ENCODE measurements at regions not wholly inside any gene's neighbourhood (a gene's known extent, or its start where the extent isn't known, plus 50 kb on each side); places are given as distances from the start of the nearest gene placed in this dataset.
"Not testable (repeated sequence)": the region's sequence is repeated elsewhere in the genome, so short reads cannot be mapped to it uniquely, and the experiment has no call there.

DNA sequence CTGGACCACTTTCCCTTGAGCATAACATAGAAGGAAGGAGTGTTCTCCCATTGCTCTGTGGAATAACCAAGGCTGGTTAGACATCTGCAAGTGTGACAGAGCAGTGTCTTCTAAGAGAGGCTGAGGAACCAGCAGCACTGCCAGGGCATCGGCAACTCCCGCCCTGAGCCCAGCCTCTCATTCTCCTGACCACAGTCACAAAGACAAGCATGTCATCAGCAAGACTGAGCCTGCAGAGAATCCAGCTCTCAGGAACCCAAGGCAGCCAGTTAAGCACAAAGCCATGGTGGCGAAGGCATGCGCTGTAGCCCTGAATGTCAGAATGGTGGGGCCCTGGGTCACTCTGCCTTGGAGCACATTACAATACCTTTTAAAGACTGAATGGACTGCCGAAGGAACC lies 253.9 kb downstream of the AGTPBP1 start:
- DNase-seq (ENCODE audit: low read depth, low spot score): no peak
- in situ Hi-C loops (cut with HindIII; ENCODE audit: low pct_unique_long_range_greater_than_20kb, low sequenced_read_pairs): no loop called here

DNA sequence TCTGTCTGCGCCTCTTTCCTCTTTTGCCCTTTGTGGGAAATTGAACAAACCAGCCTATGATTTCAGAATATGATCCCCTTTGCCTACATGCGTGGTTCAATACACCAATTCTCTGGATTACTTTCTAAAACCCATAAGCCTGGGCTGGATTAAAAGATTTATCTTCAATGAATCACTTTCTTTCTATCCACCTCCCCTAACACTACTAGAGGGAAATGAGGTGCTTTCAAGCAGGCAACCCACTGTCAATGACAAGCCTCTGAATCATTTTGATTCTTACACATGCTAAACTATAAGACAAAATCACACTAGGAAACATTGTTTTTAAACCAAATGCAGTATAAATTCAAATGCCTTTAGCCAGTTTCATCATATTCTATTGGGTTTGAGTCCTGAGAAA lies 257.5 kb downstream of the AGTPBP1 start:
- no peak for DNase-seq (ENCODE audit: low read depth, low spot score)
- in situ Hi-C loops (cut with HindIII; ENCODE audit: low pct_unique_long_range_greater_than_20kb, low sequenced_read_pairs): no loop called here

DNA sequence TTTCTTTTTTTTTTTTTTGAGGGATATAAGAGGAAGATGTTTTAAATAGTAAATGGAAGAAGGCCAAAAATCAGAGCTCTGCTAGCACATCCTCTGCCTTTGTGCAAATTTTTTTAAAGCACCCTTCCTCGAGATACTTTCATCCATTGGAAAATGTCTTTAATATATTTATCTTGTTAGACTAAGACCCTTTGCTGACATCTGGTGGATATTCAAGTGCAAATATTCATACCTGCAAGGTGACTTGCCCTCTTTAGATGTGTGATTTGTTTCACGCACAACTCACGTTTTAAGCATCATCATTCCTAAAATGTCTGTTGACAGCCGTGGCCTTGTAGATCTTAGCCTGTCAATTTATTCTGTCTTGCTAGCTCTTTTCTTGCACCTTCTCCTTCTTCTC lies 258.5 kb downstream of the AGTPBP1 start:
- in situ Hi-C loops (cut with HindIII; ENCODE audit: low pct_unique_long_range_greater_than_20kb, low sequenced_read_pairs): no loop called here
- DNase-seq (ENCODE audit: low read depth, low spot score): no peak

DNA sequence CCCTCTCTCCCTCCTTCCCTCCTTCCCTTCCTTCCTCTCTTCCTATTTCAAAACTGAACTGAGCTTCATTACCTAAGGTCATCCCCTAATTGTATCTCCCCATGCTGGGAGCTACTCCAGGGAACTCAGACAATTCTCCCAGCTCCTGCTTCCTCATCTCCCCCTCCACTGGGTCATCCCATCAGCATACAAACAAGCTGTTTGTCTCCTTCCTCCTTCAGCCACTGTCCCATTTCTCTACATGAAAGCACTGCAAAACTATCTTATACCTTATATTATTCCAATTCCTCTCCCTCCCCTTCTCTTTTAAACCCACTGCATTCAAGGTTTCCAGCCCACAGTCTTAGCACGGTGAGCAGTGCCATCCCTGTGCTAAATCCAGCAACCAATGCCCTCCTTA lies 262.4 kb downstream of the AGTPBP1 start:
- no peak for DNase-seq (ENCODE audit: low read depth, low spot score)
- in situ Hi-C loops (cut with HindIII; ENCODE audit: low pct_unique_long_range_greater_than_20kb, low sequenced_read_pairs): no loop called here

DNA sequence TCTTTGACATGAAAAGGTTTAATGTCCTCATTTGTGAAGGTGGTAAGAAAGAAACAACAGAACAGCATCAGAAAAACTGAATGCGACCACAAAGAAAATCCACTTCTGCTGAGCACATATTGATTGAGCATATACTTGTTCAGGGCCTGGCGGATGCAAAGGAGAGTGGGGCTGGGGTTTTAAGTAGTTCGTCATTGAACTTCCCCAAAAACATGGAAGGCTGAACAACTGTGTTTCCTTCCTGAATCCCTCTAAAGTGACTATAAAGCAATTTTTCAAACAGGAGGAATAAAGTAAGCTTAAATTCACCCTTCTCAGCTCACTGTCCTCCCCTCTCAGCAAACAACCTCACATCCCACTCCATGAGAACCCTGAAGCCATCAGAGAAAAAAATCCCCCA lies 262.9 kb downstream of the AGTPBP1 start:
- in situ Hi-C loops (cut with HindIII; ENCODE audit: low pct_unique_long_range_greater_than_20kb, low sequenced_read_pairs): no loop called here

DNA sequence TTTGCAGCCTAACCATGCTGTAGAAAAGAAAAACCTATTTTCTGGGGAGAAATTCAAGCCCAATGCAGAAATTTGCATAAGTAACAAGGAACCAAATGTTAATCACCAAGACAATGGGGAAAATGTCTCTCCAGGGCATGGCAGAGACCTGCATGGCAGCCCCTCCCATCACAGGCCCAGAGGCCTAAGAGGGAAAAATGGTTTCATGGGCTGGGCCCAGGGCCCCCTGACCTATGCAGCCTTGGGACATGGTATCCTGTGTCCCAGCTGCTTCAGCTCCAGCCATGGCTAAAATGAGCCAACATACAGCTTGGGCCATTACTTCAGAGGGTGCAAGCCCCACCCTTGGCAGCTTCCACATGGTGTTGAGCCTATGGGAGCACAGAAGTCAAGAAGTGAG lies 266.9 kb downstream of the AGTPBP1 start:
- in situ Hi-C loops (cut with HindIII; ENCODE audit: low pct_unique_long_range_greater_than_20kb, low sequenced_read_pairs); DNase-seq (ENCODE audit: low read depth, low spot score): not testable (repeated sequence)

More for the DNA sequence above, 262.9 kb downstream of the AGTPBP1 start:
- DNase-seq (ENCODE audit: low read depth, low spot score): no peak

DNA sequence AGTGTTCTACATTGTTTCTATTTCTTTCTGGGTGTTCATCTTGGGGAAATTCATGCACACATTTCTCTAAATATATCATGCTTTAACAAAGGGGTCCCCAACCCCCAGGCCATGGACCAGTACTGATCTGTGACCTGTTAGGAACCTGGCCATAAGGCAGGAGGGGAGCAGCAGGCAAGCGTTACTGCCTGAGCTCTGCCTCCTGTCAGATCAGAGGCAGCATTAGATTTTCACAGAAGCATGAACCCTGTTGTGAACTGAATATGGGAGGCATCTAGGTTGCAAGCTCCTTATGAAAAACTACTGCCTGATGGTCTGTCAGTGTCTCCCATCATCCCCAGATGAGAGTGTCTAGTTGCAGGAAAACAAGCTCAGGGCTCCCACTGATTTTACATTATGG lies 270.0 kb downstream of the AGTPBP1 start:
- no peak for DNase-seq (ENCODE audit: low read depth, low spot score)
- in situ Hi-C loops (cut with HindIII; ENCODE audit: low pct_unique_long_range_greater_than_20kb, low sequenced_read_pairs): no loop called here

DNA sequence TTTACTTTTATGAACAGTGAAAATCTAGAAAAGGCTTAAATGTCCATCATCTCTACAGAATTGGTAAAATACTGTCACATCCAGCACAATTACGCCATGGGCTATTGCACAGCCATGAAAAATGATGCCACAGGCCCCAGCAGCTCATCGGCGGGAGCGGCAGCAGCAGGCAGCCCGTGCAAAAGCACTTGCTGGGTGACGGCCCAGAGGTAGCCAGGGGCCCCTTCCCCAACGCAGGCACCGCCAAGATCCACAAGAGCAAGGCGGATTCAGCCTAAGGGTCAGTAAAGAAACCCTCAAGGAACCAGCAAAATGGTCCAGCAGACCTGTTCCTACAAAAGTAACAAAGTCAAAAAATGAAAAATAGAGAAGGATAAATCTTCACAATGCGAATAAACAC lies 272.7 kb downstream of the AGTPBP1 start:
- DNase-seq (ENCODE audit: low read depth, low spot score): no peak
- in situ Hi-C loops (cut with HindIII; ENCODE audit: low pct_unique_long_range_greater_than_20kb, low sequenced_read_pairs): no loop called here

DNA sequence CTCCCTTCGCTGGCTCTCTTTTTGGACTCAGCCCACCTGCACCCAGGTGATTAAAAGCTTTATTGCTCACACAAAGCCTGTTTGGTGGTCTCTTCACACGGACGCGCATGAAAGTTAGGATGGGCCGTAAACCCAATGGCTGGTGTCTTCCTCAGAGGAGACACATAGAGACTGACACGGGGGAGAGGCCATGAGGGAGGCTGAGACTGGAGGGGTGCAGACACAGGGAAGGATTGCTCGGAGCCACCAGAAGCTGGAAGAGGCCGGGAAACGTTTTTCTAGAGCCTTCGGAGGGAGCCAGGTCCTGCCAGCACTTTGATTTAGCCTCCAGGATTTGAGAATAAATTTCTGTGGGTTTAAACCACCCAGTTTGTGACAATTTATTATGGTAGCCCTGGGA lies 274.9 kb downstream of the AGTPBP1 start:
- in situ Hi-C loops (cut with HindIII; ENCODE audit: low pct_unique_long_range_greater_than_20kb, low sequenced_read_pairs): no loop called here
- DNase-seq (ENCODE audit: low read depth, low spot score): no peak

DNA sequence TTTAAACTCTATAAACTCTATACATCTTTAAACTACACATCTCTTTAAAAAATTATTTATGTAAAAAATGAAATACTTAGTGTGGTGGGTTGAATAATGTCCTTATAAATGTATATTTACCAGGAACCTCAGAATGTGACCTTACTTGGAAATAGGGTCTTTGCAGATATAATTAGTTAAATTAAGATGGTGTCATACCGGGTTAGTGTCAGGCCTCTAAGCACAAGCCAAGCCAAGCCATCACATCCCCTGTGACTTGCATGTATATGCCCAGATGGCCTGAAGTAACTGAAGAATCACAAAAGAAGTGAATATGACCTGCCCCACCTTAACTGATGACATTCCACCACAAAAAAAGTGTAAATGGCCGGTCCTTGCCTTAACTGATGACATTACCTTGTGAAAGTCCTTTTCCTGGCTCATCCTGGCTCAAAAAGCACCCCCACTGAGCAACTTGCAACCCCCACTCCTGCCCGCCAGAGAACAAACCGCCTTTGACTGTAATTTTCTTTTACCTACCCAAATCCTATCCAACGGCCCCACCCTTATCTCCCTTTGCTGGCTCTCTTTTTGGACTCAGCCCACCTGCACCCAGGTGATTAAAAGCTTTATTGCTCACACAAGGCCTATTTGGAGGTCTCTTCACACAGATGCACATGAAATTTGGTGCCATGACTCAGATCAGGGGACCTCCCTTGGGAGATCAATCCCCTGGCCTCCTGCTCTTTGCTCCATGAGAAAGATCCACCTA lies 283.5 kb downstream of the AGTPBP1 start:
- DNase-seq (ENCODE audit: low read depth, low spot score); in situ Hi-C loops (cut with HindIII; ENCODE audit: low pct_unique_long_range_greater_than_20kb, low sequenced_read_pairs): not testable (repeated sequence)

DNA sequence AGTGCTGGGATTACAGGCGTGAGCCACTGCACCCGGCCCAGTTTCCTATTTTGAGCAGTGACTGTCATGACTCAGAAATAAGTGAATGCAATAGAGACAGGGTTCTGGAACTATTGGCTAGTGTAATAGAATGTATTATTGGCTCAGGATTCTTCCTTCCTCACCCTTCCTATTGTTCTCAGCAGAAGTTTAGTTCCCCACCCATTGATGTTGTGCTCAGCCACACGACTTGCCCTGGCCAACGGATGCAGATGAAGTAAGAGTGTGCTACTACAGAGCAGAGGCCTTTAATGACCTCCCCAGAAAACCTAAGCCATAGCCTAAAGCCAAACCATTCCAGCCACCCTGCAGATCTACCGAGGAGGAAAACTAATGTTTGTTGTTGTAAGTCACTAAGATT lies 287.9 kb downstream of the AGTPBP1 start:
- in situ Hi-C loops (cut with HindIII; ENCODE audit: low pct_unique_long_range_greater_than_20kb, low sequenced_read_pairs): no loop called here
- no peak for DNase-seq (ENCODE audit: low read depth, low spot score)

DNA sequence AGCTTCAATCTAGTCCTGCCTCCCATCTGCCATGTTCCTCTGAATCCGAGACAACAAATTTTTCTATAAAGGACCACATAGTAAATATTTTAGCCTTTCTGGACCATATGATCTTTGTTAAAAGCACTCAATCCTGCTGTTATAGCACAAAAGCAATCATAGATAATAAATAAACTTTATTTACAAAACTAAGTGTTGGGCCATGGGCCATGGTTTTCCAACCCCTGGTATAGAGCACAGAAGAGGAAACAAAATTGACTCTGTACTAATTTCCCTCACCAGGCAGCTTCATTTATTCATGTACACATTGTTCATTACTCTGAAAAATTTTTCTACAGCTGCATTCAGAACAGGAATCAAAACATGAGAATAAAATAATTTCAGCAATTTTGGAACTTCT lies 288.9 kb downstream of the AGTPBP1 start:
- in situ Hi-C loops (cut with HindIII; ENCODE audit: low pct_unique_long_range_greater_than_20kb, low sequenced_read_pairs): no loop called here
- DNase-seq (ENCODE audit: low read depth, low spot score): no peak

DNA sequence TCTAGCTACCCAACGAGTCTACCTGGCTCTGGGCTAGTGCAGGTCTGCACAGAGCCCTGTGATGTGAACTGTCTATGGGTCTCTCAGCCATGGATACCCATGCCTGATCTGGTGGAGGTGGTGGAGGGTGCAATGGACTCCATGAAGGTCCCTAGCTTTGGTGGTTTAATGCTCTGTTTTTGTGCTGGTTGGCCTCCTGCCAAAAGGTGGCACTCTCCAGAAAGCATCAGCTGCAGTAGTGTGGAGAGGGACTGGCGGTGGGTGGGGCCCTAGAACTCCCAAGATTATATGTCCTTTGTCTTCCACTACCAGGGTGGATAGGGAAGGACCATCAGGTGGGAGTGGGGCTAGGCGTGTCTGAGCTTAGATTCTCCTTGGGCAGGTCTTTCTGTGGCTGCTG lies 290.1 kb downstream of the AGTPBP1 start:
- DNase-seq (ENCODE audit: low read depth, low spot score): no peak
- in situ Hi-C loops (cut with HindIII; ENCODE audit: low pct_unique_long_range_greater_than_20kb, low sequenced_read_pairs): no loop called here

DNA sequence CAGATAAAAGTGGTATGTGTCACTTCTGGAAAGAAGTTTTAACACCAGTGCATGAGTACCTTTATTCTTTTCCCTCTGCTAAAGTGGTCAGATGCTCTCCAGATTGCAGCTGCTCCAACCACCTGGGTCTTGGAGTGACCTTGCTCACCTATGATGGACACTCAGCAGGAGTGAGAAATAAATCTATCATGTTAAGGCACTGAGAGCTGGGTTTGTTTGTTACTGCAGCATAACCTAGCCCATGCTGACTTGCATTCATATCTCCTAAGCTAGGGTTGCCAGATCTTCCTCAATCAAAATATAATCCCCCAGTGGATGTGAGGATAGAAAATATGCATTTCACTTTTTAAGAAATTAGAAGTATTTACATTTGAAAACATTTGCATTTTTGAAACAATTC lies 295.9 kb downstream of the AGTPBP1 start:
- in situ Hi-C loops (cut with HindIII; ENCODE audit: low pct_unique_long_range_greater_than_20kb, low sequenced_read_pairs): no loop called here
- no peak for DNase-seq (ENCODE audit: low read depth, low spot score)

DNA sequence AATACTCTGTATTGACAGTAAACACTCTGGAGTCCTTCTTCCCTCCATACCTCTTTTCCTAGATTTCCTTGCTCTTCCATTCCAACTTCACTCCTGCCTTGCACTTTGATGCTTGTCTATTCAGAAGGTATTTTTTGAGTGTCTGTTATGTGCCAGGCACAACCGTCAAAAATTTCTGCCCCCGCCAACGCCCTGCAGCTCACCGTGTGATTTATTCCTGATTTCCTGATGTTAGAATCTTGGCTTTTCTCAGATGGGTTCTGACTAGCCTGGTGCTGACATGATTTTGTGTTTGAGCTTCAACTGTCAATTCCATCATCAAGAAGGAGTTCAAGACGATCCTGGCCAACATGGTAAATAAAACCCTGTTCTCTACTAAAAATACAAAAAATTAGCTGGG lies 297.5 kb downstream of the AGTPBP1 start:
- in situ Hi-C loops (cut with HindIII; ENCODE audit: low pct_unique_long_range_greater_than_20kb, low sequenced_read_pairs): no loop called here

DNA sequence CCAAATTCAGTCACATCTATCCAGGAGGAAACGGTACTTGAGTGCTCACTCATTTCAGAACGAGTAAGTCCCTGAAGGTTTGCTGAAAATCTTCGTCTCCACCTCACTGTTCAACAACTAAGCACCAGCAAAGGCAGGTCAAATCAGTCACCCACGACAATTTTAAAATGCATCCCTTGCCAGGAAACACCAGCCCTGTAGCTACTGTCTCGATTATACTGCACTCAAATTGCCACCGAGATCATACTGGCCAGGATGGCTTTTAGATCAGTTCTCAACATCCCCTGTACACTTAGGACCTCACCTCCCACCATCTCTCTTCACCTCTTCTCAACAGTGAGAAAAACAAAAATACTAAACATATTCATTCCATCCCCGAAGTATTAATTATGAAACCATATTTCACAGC lies 298.6 kb downstream of the AGTPBP1 start:
- in situ Hi-C loops (cut with HindIII; ENCODE audit: low pct_unique_long_range_greater_than_20kb, low sequenced_read_pairs): no loop called here

More for the DNA sequence above, 297.5 kb downstream of the AGTPBP1 start:
- no peak for DNase-seq (ENCODE audit: low read depth, low spot score)

DNA sequence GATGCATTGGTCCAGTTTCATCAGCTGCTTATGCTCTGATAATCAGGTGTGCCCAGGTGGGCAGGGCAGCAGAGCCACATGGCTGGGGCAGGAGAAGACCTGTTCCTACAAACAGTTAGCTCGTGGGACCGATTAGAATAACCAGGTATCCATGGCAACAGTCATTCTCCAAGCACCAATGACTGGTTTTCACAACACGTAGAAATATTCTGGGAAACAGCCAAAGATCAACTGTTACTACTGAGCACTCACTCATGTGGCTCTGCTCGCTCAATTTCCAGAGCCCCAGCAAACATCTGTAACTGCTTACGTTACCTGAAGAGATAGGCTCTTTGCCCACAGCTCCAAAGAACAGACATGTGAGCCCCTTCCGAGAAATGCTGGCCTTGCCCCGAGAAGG lies 302.0 kb downstream of the AGTPBP1 start:
- in situ Hi-C loops (cut with HindIII; ENCODE audit: low pct_unique_long_range_greater_than_20kb, low sequenced_read_pairs): no loop called here
- no peak for DNase-seq (ENCODE audit: low read depth, low spot score)

More for the DNA sequence above, 298.6 kb downstream of the AGTPBP1 start:
- DNase-seq (ENCODE audit: low read depth, low spot score): no peak

DNA sequence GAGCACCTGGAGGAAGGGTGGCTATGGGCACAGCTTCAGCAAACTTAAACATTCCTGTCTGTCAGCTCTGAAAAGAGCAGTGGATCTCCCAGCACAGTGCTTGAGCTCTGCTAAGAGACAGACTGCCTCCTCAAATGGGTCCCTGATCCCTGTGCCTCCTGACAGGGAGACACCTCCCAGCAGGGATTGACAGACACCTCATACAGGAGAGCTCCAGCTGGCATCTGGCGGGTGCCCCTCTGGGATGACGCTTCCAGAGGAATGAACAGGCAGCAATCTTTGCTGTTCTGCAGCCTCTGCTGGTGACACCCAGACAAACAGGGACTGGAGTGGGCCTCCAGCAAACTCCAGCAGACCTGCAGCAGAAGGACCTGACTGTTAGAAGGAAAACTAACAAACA lies 307.8 kb downstream of the AGTPBP1 start:
- in situ Hi-C loops (cut with HindIII; ENCODE audit: low pct_unique_long_range_greater_than_20kb, low sequenced_read_pairs); DNase-seq (ENCODE audit: low read depth, low spot score): not testable (repeated sequence)

DNA sequence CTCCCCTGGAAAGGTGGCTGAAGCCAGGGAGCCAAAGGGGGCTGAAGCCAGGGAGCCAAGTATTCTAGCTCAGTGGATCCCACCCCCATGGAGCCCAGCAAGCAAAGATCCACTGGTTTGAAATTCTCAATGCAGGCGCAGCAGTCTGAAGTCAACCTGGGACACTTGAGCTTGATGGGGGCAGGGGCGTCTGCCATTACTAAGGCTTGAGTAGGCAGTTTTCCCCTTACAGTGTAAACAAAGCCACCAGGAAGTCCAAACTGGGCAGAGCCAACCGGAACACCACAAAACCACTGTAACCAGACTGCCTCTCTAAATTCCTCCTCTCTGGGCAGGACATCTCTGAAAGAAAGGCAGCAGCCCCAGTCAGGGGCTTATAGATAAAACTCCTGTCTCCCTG lies 308.2 kb downstream of the AGTPBP1 start:
- DNase-seq (ENCODE audit: low read depth, low spot score); in situ Hi-C loops (cut with HindIII; ENCODE audit: low pct_unique_long_range_greater_than_20kb, low sequenced_read_pairs): not testable (repeated sequence)

DNA sequence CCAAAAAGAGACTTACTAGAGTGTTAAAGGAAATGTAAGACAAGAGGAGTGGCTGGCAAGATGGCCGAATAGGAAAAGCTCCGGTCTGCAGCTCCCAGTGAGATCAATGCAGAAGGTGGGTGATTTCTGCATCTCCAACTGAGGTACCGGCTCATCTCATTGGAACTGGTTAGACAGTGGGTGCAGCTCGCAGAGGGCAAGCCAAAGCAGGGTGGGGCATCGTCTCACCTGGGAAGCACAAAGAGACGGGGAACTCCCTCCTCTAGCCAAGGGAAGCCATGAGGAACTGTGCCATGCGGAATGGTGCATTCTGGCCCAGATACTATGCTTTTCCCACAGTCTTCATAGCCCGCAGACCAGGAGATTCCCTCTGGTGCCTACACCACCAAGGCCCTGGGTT lies 308.7 kb downstream of the AGTPBP1 start:
- DNase-seq (ENCODE audit: low read depth, low spot score): no peak
- in situ Hi-C loops (cut with HindIII; ENCODE audit: low pct_unique_long_range_greater_than_20kb, low sequenced_read_pairs): no loop called here

Measured in SK-MEL-5 (cell line).